A673 (cell line): ENCODE measurements at regions not wholly inside any gene's neighbourhood (a gene's known extent, or its start where the extent isn't known, plus 50 kb on each side); places are given as distances from the start of the nearest gene placed in this dataset.

Experiments
- BruUV-seq: library from RNA; stranded (reverse); fragments of 400-500 nt; replicated peaks from 2 replicates; lab custom pipeline; 2021; lab: Mats Ljungman, UMichigan
- CTCF ChIA-PET: fragments of 300-600 bp; sonication (Branson Sonifier 250); formaldehyde crosslinking; loops from one replicate; lab custom pipeline; 2022; ENCODE audit warnings: antibody characterized with exemption; lab: Charles Lee
- POLR2A ChIA-PET: fragments of 300-600 bp; sonication (Branson Sonifier 250); formaldehyde crosslinking; loops from one replicate; lab custom pipeline; 2022; ENCODE audit warnings: antibody characterized with exemption; ENCODE audit not compliant: low non-redundant PET; lab: Charles Lee
- DNase-seq: peaks from one replicate; pipeline ENCODE4 v3.0.0-alpha.2; 2015; ENCODE audit warnings: low spot score
- H3K27ac ChIP-seq: fragments of 200-600 bp; sonication (generic); 2 replicates; pipeline ENCODE4 v1.5.1; 2016; ENCODE audit warnings: mixed run types, low read depth, mild to moderate bottlenecking, mixed read lengths, antibody characterized with exemption, low read length; ENCODE audit not compliant: poor library complexity, severe bottlenecking
- H3K27me3 ChIP-seq: fragments of 200-600 bp; sonication (generic); replicated peaks from 2 replicates; pipeline ENCODE4 v1.6.1; 2017; ENCODE audit warnings: mixed run types, low read depth, mild to moderate bottlenecking, mixed read lengths, antibody characterized with exemption, low read length; ENCODE audit not compliant: insufficient read depth, poor library complexity
- H3K36me3 ChIP-seq: fragments of 200-600 bp; sonication (generic); 2 replicates; pipeline ENCODE4 v1.6.1; 2016; ENCODE audit warnings: mixed run types, mild to moderate bottlenecking, mixed read lengths, antibody characterized with exemption, low read length; ENCODE audit not compliant: insufficient read depth, poor library complexity, severe bottlenecking
- H3K4me1 ChIP-seq: fragments of 200-600 bp; sonication (generic); 2 replicates; pipeline ENCODE4 v1.6.1; 2017; ENCODE audit warnings: mixed run types, mild to moderate bottlenecking, mixed read lengths, antibody characterized with exemption, low read length; ENCODE audit not compliant: insufficient read depth, poor library complexity, severe bottlenecking
- H3K4me3 ChIP-seq: fragments of 200-600 bp; sonication (generic); 2 replicates; pipeline ENCODE4 v1.5.1; 2016; ENCODE audit warnings: low read depth, mixed run types, mild to moderate bottlenecking, mixed read lengths, low read length; ENCODE audit not compliant: poor library complexity, severe bottlenecking
- H3K9me3 ChIP-seq: fragments of 200-600 bp; sonication (generic); 2 replicates; pipeline ENCODE4 v1.6.1; 2016; ENCODE audit warnings: mixed run types, low read depth, mild to moderate bottlenecking, mixed read lengths, antibody characterized with exemption, low read length; ENCODE audit not compliant: poor library complexity, severe bottlenecking
- EZH2 ChIP-seq: fragments of 200-600 bp; sonication (generic); IDR thresholded peaks from 2 replicates; pipeline ENCODE4 v1.6.1; 2017; ENCODE audit warnings: borderline replicate concordance, low read depth, mild to moderate bottlenecking, mixed read lengths, antibody characterized with exemption, low read length; ENCODE audit not compliant: poor library complexity, severe bottlenecking
- intact Hi-C: fragments of 100-400 bp; cut with micrococcal nuclease; formaldehyde crosslinking; loops from one replicate; pipeline ENCODE4 v1.10.0; 2022; ENCODE audit not compliant: unreplicated experiment
- TF ChIP-seq, protein P1 (sequence below): fragments of 300-800, 200-600 bp; sonication (generic); conservative IDR thresholded peaks from 2 replicates; pipeline ENCODE4 v1.5.1; 2017; ENCODE audit warnings: low read depth, mild to moderate bottlenecking, antibody characterized with exemption, low read length, moderate library complexity, mixed read lengths

DNA sequence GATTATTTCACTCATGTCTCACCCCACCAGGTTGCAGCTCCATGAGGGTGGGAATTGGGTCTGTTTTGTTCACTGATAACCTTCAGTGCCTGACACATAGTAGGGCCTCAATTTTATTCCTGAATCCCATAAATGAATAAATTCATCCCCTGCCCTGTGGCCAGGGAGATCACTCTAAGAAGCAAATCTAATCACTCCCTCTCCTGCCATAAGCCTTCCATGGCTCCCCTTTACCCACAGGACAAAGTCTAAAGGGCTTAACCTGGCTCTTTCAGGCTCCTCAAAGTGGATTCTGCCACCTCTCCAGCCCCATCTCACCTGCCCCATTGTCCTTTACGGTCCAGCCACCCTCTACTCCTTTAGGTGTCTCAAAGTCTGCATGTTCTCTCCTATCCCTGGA is 141.8 kb upstream of the PTPN1 start:
- intact Hi-C loops: no loop called here
- CTCF ChIA-PET: no interaction called here
- TF ChIP-seq, protein P1, sequence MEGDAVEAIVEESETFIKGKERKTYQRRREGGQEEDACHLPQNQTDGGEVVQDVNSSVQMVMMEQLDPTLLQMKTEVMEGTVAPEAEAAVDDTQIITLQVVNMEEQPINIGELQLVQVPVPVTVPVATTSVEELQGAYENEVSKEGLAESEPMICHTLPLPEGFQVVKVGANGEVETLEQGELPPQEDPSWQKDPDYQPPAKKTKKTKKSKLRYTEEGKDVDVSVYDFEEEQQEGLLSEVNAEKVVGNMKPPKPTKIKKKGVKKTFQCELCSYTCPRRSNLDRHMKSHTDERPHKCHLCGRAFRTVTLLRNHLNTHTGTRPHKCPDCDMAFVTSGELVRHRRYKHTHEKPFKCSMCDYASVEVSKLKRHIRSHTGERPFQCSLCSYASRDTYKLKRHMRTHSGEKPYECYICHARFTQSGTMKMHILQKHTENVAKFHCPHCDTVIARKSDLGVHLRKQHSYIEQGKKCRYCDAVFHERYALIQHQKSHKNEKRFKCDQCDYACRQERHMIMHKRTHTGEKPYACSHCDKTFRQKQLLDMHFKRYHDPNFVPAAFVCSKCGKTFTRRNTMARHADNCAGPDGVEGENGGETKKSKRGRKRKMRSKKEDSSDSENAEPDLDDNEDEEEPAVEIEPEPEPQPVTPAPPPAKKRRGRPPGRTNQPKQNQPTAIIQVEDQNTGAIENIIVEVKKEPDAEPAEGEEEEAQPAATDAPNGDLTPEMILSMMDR: no peak
- no peak for TF ChIP-seq EZH2

GRCh38 chr20:50368813-50369224 is 141.4 kb upstream of the PTPN1 start:
- H3K4me1 ChIP-seq: peaks cover 30% of the 10 kb centered on the region
- no TSS peak for BruUV-seq
- no peak overlapping the region for H3K4me3 ChIP-seq

More for the DNA sequence above, 141.8 kb upstream of the PTPN1 start:
- DNase-seq: no peak
- peak overlapping the region; percentile 91 for H3K27ac ChIP-seq
- H3K4me3 ChIP-seq: no peak overlapping the region
- POLR2A ChIA-PET: no interaction called here
- no peaks in the 10 kb centered on the region for H3K9me3 ChIP-seq
- BruUV-seq: no TSS peak
- peaks cover 30% of the 10 kb centered on the region for H3K4me1 ChIP-seq
- no peaks in the 10 kb centered on the region for H3K27me3 ChIP-seq
- no peaks in the 10 kb centered on the region for H3K36me3 ChIP-seq

GRCh38 chr20:50369225-50370035 is 140.8 kb upstream of the PTPN1 start:
- Histone ChIP-seq H3K27ac (peak overlapping the region; percentile 91), H3K9me3 (no peaks in the 10 kb centered on the region), H3K4me3 (no peak overlapping the region), H3K27me3 (no peaks in the 10 kb centered on the region), H3K4me1 (peaks cover 30% of the 10 kb centered on the region), H3K36me3 (no peaks in the 10 kb centered on the region)
- ChIA-PET POLR2A (no interaction called here), CTCF (no interaction called here)
- no TSS peak for BruUV-seq
- no peak for DNase-seq
- intact Hi-C loops: no loop called here
- TF ChIP-seq, protein P1: no peak
- no peak for TF ChIP-seq EZH2

More at GRCh38 chr20:50368813-50369224, 141.4 kb upstream of the PTPN1 start:
- ChIA-PET POLR2A (no interaction called here), CTCF (no interaction called here)
- Histone ChIP-seq H3K36me3 (no peaks in the 10 kb centered on the region), H3K9me3 (no peaks in the 10 kb centered on the region), H3K27ac (peak overlapping the region; percentile 91), H3K27me3 (no peaks in the 10 kb centered on the region)
- DNase-seq: peak; percentile 49
- TF ChIP-seq EZH2: no peak
- TF ChIP-seq, protein P1: no peak
- intact Hi-C loops: no loop called here
